ENCODE measurements at regions not wholly inside any gene's neighbourhood (a gene's known extent, or its start where the extent isn't known, plus 50 kb on each side); places are given as distances from the start of the nearest gene placed in this dataset.

DNA sequence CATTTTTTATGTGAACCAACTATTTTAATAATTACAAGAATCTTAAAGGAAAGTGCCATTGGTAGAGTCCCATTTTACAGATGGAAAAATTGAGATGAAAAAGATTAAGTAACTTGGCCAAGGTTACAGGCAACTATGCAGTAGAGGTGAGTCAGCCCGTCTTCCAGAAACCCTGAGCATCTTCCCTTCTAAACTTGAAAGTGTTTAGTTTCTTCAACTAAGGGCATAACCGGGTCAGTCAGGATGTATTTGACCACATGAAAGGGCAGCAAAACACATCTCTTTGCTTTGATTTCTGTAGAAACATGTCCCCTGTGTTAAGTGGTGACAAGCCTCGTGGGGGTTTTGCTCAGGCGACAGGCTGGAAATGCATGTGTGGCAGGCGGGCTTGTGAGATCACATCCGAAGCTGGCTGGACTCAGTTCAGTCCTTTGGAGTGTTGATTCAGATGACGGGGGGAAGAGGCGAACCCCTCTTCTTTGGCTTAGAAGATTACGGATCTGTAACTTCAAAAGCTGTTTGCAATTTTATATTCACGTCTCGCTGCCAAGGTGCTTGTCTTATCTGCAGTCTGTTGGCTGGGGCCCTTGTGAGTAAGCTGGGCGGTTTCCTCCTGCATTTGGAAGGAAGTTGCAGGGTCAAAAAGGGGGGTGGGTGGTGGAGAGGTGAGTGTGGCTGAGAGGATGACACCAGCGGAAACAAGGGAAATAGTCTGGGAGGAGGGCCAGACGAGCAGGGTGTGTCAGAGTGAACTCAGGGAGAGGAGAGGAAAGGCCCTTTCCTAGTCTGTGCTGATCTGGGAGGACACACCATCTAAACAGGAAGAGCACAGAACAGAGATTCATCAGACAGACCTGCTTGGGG, 78.9 kb upstream of the RPS23 start:
- no peak for DNase-seq
- intact Hi-C loops (cut with DNase I): loop anchor here (10.0 kb wide), 2 partner anchors 288 to 438 kb away; no protein-coding TSS in a partner anchor

DNA sequence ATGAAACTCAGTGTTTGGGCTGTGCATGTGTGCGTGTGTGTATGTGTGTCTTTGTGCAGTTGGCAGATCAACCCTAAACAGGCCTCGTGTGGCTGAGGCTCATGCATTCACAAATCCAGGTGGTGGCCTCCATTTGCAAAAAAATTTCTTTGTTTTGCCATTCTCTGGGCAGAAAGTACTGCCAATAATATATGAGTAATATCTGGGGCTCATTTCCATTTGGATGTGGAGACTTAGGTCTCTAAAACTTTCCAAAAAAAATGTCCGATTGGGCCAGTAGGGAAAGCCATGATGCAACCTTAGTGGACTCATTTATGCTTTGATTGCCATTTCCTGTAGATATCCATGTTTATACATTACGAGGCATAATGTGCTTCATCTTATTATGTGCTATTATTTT, 77.9 kb upstream of the RPS23 start:
- no peak for DNase-seq
- intact Hi-C loops (cut with DNase I): loop anchor here (10.0 kb wide), 2 partner anchors 289 to 439 kb away; no protein-coding TSS in a partner anchor

DNA sequence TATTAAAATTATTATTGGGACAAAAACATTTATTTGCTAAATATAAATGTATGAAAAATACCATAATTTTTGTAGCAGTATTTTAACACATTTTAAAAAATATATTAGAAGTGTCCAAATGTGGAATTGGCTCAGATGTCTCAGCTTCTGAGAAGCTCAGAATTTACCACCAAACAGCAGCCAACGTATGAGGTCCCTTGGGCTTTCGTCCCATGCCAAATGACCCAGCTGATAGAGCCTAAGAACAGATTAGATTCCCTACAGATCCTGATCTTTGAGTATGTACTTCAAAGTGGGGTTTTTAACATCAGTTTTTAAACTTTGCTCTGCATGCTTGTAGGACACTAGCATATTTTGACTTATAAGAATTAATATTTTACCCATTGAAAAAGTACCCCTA, 77.3 kb upstream of the RPS23 start:
- DNase-seq: no peak
- intact Hi-C loops (cut with DNase I): loop anchor here (10.0 kb wide), 2 partner anchors 289 to 439 kb away; no protein-coding TSS in a partner anchor

DNA sequence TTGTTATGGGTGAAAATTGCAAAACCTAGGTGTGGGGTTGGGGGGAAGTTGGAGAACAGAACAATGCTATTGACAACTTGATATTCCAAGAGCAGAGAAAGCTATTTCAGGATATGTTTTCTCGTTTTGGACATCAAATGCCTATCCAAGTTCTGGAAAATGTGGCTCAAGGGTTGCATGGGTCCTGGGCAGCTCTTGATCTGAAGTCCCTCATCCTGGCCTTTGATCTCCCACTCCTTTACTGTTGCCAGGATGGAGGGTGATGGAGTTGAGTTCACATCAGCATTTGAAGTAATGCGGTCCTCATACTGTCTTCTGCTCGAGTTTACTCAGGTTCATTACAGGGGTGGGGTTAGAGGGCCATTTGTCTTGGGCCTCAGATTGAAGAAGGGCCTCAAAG, 76.9 kb upstream of the RPS23 start:
- intact Hi-C loops (cut with DNase I): loop anchor here (10.0 kb wide), 2 partner anchors 290 to 440 kb away; no protein-coding TSS in a partner anchor
- no peak for DNase-seq

DNA sequence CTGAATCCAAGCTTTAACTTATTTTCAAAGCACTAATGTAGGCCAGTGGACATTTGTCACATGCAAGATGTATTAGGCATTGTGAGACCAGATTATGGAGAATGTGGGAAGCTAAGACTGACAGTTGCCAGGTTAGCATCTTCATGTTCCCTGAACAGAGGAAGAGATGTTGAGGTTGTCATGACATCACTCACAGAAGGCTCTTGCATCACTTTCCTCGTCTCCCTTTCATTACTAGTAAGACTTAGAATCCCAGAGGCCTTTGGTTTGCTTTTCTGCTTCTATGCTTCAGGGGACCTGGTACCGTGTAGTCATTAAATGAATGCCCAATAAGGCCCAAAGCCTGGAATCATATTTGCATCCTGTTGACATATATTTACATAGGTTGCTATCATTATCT, 76.4 kb upstream of the RPS23 start:
- intact Hi-C loops (cut with DNase I): loop anchor here (5.0 to 10.0 kb wide), 3 partner anchors 290 to 1118 kb away; partner anchors contain the start of gene VCAN
- no peak for DNase-seq

DNA sequence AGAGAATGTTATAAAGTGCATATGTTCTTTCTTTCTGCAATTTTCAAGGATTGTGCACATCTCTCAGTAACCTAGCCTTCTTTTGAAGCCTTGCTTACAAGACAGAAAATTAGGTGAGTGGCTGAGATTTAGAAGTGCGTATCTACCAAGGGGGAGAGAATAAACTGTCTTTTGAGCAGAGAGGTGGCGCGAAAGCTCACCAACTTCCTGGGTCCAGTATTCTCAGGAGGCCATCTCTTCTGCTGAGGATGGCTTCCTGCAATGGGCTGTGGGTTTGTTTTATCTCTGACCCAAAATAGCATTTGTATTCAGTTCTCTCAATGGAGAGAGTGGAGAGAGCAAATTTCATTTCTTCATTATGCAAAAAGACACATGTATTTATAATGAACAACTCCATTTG, 75.4 kb upstream of the RPS23 start:
- intact Hi-C loops (cut with DNase I): loop anchor here (2.0 to 10.0 kb wide), 4 partner anchors 291 to 1211 kb away; partner anchors contain the start of gene VCAN
- DNase-seq: no peak

DNA sequence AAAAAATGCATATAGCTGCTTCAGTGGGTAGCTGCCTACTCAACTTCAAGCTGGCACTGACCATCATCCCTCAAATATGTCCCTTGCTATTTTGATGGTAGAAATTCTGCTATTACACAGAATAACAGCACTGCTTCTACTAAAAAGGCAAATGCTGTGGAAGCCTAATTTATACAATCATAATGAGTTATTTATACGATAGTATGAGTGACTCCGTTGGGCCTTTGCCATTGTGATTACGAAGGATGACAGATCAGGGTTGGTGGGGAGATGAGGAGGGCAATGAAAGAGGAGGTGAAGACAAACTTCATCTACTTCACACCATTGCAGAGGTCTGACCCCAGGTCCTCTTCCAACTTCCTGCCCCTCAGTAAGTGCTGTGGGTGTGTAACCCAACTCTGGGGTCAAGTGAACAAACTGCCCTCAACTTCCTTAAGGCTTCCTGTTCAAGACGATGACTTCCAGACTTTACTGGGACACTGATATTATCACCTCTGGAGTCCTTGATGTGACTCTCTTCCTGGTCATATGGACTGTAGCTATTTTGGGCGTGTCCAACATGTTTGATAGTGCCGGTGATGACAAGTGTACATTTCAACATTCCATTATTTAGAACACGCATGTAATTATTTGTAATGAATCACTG, 74.1 kb upstream of the RPS23 start:
- intact Hi-C loops (cut with DNase I): loop anchor here (2.0 to 10.0 kb wide), 4 partner anchors 293 to 1213 kb away; partner anchors contain the start of gene VCAN

DNA sequence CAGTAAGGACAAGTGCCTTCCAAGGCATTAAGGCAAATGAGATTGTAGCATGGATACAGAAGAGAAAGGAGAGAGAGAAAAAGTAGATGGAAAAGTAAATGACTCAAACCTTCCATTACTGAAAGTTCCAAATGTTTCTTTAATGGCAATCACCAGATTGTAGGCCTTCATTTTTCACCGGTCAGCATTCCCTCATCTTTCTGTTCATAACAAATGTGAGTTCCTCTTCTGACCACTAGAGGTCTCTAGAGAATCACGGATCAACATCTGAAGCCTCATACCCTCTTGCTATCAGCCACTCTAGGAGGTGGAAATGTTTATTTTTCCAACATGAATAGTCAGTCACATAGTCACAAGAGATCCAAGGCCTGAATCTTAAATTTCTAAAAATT, 73.6 kb upstream of the RPS23 start:
- DNase-seq: no peak
- intact Hi-C loops (cut with DNase I): loop anchor here (2.0 to 10.0 kb wide), 4 partner anchors 293 to 1213 kb away; partner anchors contain the start of gene VCAN

More for the DNA sequence above, 74.1 kb upstream of the RPS23 start:
- no peak for DNase-seq

DNA sequence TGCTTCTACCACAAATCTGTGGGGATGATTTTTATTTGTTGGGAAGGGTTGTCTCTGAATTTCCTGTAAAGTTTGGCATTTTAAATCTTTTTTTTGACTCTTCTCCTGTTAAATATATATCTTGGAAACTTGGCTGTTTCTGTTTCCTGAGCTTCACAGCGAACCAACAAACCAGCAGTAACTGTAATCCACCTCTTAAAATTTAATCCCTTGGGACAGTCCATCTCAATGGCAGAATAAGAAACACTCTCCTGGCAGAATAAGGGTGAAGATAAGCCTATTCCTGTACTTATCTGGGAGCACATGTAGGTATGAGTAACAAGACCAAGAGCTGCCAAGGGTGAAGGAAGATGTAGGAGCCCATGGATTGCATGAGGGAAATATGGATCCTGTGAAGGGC, 73.1 kb upstream of the RPS23 start:
- intact Hi-C loops (cut with DNase I): loop anchor here (5.0 to 10.0 kb wide), 3 partner anchors 294 to 1121 kb away; partner anchors contain the start of gene VCAN
- no peak for DNase-seq

DNA sequence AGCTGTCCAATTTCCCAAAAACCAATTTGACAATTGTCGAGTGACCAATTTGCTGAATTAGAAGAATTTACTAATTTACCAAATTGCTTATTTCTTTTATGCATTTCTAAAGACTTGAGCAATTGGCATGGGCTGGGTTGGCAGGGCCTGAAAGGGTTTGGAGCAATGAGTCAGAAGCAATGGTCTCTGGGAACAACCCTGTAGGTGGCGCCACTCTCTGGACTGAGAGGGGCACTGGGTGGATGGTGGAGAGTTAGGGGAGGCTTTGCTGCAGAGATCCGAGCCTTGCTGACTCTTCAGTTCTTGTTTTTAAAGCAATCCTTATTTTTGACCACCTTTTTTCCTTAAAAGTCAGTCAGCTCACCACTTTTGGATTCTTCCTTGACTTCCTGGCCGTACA, 71.5 kb upstream of the RPS23 start:
- intact Hi-C loops (cut with DNase I): loop anchor here (5.0 to 10.0 kb wide), 3 partner anchors 295 to 1123 kb away; partner anchors contain the start of gene VCAN
- DNase-seq: peak in 4 of 10 donors; percentile 24 to 91 (median 45)

DNA sequence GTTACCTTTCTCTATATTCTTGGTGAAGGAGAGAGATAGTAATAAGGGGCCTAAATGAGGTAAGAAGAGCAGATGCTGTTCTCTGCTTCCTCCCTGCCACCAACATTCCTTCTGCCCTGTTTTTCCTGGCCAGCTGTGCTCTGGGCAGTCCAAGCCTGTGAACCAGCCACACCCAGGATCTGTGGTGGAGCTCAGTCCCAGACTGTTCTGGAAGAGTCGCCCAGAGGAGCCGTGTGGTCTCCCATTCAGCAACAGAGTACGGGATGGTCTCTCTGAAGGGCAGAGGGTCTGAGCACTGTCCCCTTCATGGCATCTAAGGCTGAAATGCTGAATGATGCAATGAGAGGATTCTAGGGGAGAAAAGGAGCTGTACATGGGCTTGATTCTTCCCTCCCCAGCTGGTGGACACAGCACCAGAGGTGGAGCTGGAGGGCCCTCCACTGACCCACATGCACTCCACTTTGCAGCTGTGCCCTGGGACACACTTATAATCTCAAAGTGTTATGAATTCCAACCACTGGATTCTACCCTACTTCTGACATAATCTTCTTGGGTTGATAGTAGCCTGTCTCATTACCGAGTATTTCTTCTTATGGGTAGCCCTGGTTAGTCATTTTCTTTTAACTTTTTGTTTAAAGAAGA, 70.8 kb upstream of the RPS23 start:
- intact Hi-C loops (cut with DNase I): no loop called here
- no peak for DNase-seq

DNA sequence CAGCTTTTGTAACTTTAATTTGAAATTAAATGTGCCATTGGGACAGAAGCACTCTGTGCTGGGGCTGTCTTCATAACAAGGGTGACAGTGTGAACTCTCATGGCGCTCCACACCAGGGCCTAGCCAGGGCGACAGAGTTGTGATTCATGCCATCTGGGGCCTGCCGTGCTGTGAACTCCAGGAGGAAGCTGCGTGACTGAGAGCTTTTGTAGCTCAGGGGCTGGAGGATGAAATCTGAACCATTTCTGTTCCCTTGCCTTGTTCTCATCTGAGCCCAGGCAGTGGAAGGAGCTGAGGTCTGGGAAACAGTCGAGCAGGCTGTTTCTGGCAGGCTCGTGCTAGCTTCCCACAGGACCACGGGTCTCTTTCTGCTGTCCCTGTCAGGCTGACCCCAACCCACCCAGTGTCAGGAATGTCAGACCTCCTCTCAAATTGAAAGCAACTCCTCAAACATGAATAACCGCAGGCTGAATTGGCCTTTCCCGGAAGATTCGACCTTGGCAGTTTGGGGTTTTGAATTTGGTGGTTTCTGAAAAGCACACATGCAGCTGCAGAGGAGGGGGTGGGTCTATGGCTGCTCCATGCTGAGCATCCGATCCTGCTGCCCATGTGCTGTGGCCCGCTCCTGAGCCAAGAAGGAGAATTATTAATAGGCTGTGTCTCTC, 69.2 kb upstream of the RPS23 start:
- intact Hi-C loops (cut with DNase I): no loop called here
- peak; percentile 22 to 94 (median 64) for DNase-seq

DNA sequence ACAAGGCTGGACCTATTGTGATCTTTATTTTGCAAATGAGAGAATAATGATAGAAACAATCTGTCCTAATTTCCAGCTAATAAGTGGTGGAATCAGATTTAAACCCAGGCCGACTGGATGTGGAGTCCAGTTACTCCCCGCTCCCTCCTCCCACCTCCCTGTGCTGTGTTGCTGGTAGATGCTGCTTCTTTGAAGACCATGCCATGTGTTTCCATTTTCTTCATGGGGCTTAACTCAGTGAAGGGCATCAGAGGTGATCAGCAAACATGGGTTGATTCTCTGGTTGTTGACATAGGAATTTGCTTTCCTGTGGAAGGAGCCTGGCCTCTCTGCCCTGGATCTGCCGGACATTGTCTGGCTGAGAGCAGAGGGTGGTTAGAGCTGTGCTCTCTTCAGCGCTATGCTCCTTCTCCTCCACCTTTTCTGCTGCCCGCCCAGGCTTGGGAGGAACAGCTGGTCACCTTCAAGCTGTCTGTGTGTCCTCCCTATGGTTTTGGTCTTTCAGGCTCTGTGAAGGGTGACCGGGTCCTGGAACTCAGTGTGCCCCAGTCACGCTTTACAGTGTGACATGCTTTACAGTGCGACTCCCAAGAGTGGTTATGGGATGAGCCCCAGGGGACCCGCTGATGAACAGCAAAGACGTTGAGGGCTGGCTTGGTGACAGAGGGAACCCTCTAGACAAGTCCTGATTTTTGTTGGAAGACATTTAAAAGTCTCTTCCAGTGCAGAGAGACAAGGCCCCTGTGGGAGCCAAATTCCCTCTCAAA, 68.4 kb upstream of the RPS23 start:
- peak in 2 of 10 donors; percentile 12 to 23 for DNase-seq

DNA sequence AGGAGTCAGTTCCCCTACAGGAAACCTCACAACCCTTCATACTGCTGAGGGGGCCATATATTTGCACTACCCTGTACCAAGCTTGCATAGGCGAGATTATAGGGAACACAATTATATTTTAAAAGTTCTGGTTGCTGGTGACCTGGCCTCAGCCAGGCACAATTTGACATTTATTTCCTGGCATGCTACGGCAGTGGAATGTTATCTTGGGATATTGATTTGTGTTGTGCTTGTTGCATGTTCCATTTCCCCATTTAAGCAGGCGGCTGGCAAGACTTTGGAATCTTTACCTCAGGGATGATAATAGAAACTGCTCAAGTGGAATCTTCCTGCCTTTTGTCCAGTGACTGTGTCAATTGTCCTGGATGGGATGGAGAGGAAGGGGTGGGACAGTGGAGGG, 67.0 kb upstream of the RPS23 start:
- intact Hi-C loops (cut with DNase I): no loop called here
- DNase-seq: no peak

More for the DNA sequence above, 68.4 kb upstream of the RPS23 start:
- intact Hi-C loops (cut with DNase I): no loop called here

DNA sequence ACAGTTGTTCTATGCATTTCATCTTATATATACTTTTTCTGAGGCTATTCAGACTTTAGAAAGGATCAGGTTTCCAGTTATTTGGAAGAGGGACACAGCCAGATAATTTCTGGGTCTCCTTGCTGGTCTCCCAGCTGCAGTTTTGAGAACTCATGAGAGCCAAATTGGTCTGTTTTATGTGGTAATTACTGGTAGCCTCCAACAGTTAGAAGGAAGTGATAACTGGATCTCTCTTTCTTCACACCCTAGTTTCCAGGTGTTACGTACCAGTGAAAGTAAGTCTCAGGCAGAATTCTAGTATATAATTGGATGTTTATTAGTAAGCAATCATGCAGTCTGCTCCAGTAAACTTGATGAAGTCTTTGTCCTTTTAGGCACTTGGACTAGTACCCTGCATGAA, 63.2 kb upstream of the RPS23 start:
- intact Hi-C loops (cut with DNase I): no loop called here
- no peak for DNase-seq

DNA sequence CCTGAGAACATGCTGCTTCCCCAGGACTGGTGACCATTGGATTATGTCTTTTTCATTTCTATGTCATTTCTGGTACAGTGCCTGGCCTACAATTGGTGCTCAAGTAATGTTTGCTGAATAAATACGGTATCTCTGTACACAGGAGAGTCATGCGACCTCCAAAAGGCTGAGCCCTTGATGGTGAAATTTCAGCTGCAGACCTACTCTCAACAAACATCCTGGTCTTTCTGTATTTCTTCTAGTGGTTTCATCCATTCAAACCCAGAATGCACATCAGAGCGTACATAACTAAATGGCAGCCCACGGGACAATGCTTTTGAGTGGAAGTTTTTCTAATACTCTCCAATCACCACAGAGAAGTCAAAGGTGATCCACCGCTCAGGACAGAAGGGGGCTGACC, 62.6 kb upstream of the RPS23 start:
- intact Hi-C loops (cut with DNase I): no loop called here

DNA sequence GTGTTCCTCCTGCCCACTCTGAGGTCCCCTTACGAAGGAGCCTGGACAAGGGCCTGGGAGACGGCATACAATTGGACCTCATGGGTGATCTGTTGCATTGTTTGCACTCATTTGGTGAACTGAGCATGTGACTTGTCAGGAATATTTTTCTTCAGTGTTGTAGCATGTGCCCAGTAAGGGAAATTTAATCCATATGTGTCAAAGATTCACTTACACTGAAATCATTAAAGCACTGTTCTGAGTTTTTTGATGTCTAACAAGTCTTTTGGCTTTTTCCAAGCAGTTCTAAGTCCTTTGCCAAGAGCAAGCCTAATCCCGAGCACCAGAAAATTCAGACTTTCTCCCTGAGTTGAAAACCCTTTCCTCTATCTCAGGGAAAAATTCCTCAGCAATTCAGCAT, 61.6 kb upstream of the RPS23 start:
- no peak for DNase-seq
- intact Hi-C loops (cut with DNase I): no loop called here

More for the DNA sequence above, 62.6 kb upstream of the RPS23 start:
- DNase-seq: no peak

DNA sequence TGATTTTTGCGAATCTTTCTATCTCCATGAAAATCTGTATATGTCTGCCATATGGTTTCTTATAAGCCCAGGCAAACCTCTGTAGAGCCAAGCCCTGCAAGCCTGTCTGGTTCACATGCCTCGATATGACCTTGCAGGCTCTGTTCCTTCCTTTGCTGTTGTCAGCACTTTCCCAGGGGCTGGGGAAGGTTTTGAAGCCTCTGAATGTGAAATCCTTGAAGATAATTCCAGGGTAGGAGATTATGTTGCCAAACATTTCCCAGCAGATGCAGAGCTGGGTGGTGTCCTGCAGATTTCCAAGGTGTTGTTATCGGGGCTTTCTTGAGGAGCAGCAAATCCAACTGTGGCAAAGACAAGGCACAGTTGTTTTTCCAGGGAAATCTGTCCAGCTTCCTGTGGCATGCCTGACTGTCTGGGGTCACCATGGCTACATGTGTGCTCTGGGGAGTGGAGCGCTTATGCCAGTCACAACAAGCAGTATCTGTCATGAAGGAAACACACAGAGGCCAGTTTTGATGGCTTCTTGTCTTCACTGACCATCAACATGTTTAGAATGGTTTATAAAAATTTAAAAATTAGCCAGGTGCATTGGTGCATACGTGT, 60.7 kb upstream of the RPS23 start:
- DNase-seq: no peak
- intact Hi-C loops (cut with DNase I): no loop called here

DNA sequence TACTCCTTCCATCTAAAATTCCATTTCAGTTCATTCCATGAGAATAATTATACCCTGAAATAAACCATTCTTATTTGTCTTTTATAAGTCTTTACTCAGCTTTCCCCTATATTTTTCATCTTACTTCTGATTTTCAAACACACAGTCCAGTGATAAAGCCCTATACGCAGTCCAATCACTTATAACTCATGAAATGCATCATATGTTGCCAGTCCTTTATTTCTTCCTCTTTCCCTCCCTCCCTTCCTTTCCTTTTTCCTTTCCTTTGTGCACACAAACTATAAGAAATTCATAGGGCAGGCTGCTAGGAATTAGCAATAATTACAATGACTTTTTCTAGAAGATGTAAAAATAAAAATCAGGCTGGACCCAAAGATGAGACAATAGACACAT, 58.8 kb upstream of the RPS23 start:
- intact Hi-C loops (cut with DNase I): no loop called here
- DNase-seq: no peak
